GM10248 (cell line): ENCODE measurements at regions not wholly inside any gene's neighbourhood (a gene's known extent, or its start where the extent isn't known, plus 50 kb on each side); places are given as distances from the start of the nearest gene placed in this dataset.

Experiments
- CTCF ChIA-PET: fragments of 300-600 bp; sonication (Branson Sonifier 250); formaldehyde crosslinking; extraction: SDS; loops from one replicate; lab custom pipeline; 2021; ENCODE audit warnings: antibody characterized with exemption; lab: Yijun Ruan, JAX
- POLR2A ChIA-PET: fragments of 350-650 bp; sonication (Branson Sonifier 250); formaldehyde crosslinking; extraction: SDS; loops from one replicate; lab custom pipeline; 2020; ENCODE audit warnings: antibody characterized with exemption; lab: Yijun Ruan, JAX
- DNase-seq: peaks from one replicate; pipeline ENCODE4 v3.0.0; 2012; ENCODE audit errors: extremely low spot score
- TF ChIP-seq, protein P1 (sequence below): IDR thresholded peaks from 2 replicates; pipeline ENCODE4 v1.5.1; 2012; ENCODE audit warnings: mild to moderate bottlenecking, low read depth; ENCODE audit errors: extremely low read depth, missing control alignments, control extremely low read depth

DNA sequence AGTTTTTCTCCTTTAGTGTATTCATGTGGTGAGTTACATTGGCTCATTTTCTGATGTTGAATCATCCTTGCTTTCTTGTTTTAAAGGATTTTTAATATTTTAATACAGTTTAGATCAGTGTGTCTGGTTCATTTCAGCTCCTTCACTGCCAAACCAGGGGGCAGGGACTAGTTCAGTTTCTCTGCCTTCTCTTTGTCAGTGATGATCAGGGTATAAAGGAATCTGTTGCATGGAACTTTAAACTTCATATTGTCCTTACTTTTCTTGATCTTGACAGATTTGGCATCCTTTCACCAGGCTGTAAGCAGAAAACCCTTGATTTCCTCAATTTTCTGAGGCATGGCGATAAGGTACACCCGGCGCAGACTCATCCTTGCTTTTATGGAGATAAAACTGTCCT is 149.4 kb downstream of the KDR start:
- ChIA-PET CTCF (no interaction called here), POLR2A (no interaction called here)
- TF ChIP-seq, protein P1, sequence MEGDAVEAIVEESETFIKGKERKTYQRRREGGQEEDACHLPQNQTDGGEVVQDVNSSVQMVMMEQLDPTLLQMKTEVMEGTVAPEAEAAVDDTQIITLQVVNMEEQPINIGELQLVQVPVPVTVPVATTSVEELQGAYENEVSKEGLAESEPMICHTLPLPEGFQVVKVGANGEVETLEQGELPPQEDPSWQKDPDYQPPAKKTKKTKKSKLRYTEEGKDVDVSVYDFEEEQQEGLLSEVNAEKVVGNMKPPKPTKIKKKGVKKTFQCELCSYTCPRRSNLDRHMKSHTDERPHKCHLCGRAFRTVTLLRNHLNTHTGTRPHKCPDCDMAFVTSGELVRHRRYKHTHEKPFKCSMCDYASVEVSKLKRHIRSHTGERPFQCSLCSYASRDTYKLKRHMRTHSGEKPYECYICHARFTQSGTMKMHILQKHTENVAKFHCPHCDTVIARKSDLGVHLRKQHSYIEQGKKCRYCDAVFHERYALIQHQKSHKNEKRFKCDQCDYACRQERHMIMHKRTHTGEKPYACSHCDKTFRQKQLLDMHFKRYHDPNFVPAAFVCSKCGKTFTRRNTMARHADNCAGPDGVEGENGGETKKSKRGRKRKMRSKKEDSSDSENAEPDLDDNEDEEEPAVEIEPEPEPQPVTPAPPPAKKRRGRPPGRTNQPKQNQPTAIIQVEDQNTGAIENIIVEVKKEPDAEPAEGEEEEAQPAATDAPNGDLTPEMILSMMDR: no peak
- no peak for DNase-seq

DNA sequence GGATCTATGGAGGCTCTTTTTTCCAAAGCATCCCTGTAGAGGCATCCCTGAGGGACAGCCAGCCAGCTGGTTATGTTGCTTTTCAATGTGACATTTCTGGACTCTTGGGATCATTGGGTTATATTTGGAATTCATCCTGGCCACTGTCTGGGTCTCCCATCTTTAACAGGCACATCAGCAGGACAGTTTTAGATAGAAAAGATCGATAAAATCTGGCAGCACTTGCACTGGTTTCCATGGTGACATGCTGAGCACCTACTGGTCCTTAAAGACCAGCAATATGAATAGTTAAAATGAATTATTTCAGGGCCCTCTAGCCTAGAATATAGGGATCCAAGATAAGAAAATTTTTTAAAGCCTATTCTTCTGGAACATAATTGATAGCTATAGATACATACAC is 151.6 kb downstream of the KDR start:
- TF ChIP-seq, protein P1: no peak
- POLR2A ChIA-PET: no interaction called here
- CTCF ChIA-PET: interaction anchor here (1.0 to 3.7 kb wide), 3 partner anchors 13 to 763 kb away, joined by 3 to 18 read pairs (median 10); no protein-coding TSS in a partner anchor

DNA sequence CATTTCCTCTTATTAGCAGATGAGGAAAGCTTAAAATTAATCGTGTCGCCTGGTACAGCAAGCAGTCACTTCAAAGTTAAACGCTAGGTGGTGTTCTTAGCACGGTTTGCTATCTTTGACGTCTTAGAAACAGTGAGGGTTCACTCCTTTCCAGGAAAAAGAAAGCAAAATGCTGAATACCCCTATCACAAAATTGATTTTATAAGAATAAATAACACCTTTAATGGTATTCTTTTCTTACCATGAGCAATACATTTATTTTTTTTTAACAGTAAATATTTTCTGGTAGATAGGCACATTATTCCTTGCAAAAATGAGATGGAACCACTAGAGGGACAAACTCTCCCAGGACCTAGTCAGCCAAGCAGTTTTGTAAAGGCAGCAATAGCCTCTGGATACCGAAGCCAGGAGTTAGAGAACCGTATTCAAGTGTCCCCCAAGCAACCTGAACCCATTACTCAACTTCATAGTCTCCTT is 153.9 kb downstream of the KDR start:
- DNase-seq: peak; percentile 15
- ChIA-PET POLR2A (no interaction called here), CTCF (interaction anchor here (0.9 to 3.7 kb wide), 9 partner anchors 9 to 374 kb away, joined by 3 to 18 read pairs (median 6); partner anchors contain the start of gene SRD5A3)
- TF ChIP-seq, protein P1: peak; percentile 60

More for the DNA sequence above, 151.6 kb downstream of the KDR start:
- DNase-seq: no peak

DNA sequence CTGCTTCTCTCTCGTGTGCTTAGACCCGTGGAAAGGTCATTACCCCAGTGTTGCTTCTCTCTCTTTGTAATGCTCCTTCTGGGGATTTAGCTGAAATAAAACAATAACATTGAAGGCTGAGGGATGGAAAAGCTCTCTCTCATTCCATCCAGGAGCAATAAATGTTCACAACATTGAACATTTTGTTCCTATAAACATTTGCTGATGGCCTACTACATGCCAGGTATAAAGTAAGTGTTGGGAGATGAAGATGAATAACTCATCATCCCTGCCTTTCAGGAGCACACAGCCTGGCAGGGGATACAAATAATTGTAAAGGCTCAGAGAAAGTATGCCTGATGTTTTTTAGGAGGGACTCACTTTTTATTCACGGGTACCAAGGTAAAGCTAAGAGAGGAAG is 158.1 kb downstream of the KDR start:
- DNase-seq: no peak
- ChIA-PET CTCF (no interaction called here), POLR2A (no interaction called here)
- TF ChIP-seq, protein P1: no peak

DNA sequence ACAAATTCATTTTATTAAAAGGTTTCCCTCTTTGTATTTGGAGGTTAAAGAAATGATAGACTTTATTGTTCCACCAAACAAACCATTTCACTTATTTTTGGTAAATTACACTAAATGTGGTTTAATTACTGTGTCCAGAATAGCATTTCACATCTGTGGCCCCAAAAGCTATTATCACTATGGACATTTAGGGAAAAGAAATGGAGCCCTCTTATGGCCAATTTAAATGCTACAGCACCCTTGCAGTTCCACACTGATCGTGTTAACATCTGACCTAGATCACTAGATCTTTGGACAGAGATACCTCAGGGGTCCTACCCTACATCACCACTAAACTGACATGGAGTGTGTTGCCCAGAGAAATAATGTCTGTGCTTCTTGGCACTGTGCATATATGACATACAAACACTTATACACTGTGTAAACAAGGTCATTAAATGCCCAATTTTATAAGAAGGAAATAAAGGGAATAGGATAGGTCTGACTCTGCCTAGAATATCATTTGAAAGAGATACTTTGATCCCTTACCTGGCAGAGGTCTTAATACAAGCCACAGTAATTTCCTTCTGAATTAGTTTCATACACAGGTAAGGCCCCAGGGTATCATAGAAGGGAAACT is 163.9 kb downstream of the KDR start:
- POLR2A ChIA-PET: no interaction called here
- no peak for DNase-seq
- CTCF ChIA-PET: interaction anchor here (1.1 to 2.1 kb wide), 7 partner anchors 10 to 276 kb away, joined by 3 to 10 read pairs (median 6); no protein-coding TSS in a partner anchor
- TF ChIP-seq, protein P1: peak; percentile 39

DNA sequence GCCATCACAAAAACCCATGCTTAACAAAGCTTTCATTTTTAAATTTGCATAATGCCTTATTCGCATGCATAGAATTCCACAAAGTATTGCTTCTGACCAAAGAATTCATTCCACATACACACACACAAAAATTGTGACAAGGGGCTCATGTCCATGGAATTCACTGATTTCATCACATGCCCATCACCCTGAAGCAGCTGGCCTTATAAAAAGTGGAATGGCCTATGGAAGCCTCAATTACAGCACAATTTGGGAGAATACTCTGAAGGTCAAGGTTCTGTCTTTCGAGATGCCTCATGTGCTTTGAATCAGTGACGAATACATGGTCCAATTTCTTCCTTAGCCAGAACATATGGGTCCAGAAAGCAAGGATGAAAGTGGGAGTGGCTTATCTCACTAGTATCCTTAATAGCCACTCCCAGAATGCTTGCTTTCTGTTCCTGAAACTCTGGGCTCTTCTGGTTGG is 165.7 kb downstream of the KDR start:
- POLR2A ChIA-PET: no interaction called here
- CTCF ChIA-PET: interaction anchor here (2.0 to 2.1 kb wide), 2 partner anchors 9 to 14 kb away, joined by 7 to 10 read pairs; no protein-coding TSS in a partner anchor
- no peak for DNase-seq
- TF ChIP-seq, protein P1: no peak
